HEK293 (cell line): ENCODE measurements at regions not wholly inside any gene's neighbourhood (a gene's known extent, or its start where the extent isn't known, plus 50 kb on each side); places are given as distances from the start of the nearest gene placed in this dataset.

Experiments
- YY1 ChIP-seq: fragments of 450-650 bp; formaldehyde crosslinking; IDR thresholded peaks from 2 replicates; pipeline ENCODE4 v1.5.1; 2018; ENCODE audit warnings: missing biosample characterization, missing genetic modification characterization
- ZNF416 ChIP-seq: fragments of 450-650 bp; formaldehyde crosslinking; IDR thresholded peaks from 2 replicates; pipeline ENCODE4 v1.5.1; 2016; ENCODE audit warnings: missing biosample characterization, missing genetic modification characterization
- ZNF677 ChIP-seq: fragments of 450-650 bp; IDR thresholded peaks from 2 replicates; pipeline ENCODE4 v1.5.0; 2018; ENCODE audit warnings: missing biosample characterization, mild to moderate bottlenecking, missing genetic modification characterization, moderate library complexity
- ZNF768 ChIP-seq: fragments of 450-650 bp; formaldehyde crosslinking; IDR thresholded peaks from 2 replicates; pipeline ENCODE4 v1.5.1; 2018; ENCODE audit warnings: missing biosample characterization, mild to moderate bottlenecking, missing genetic modification characterization
- TF ChIP-seq, protein P1 (sequence below): fragments of 450-650 bp; formaldehyde crosslinking; IDR thresholded peaks from 2 replicates; pipeline ENCODE4 v1.5.1; 2016; ENCODE audit warnings: missing biosample characterization, missing genetic modification characterization

DNA sequence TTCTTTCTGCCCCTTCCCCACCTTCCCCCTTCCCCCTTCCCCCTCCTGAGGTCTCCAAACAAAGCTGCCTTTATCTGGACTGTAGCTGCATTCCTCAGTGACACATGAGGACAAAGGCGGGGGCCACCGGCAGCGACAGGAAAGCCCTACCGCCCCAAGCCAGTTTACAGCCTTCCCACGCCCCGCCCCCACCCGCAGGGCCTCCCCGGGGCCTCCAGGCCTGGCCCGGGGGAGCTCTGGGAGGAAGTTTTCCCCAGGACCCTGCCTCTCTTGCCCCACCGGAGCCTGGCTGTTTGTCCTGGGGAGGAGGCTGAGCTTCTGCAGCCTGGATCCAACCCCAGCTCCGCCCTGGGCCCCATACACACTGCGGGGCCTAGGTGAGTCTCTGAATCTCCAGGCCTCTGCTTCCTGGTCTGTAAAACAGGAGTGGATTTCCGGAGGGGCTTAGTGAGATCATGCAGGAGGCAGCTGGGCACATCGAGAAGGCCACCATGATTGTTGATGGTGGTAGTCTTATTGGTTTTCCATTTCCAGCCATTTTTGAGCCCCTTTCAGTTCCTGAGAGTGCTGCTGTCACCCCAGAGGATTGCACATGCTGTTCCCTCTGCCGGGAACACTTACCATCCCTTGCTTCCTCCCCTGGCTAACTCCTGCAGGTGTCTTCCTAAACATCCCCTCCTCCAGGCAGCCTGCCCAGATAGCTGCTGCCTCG is 130.7 kb downstream of the MN1 start:
- peak; percentile 93 for TF ChIP-seq ZNF677
- no peak for TF ChIP-seq ZNF416 (tag by site-specific recombination)
- no peak for TF ChIP-seq ZNF768 (tag by site-specific recombination)
- TF ChIP-seq, protein P1, sequence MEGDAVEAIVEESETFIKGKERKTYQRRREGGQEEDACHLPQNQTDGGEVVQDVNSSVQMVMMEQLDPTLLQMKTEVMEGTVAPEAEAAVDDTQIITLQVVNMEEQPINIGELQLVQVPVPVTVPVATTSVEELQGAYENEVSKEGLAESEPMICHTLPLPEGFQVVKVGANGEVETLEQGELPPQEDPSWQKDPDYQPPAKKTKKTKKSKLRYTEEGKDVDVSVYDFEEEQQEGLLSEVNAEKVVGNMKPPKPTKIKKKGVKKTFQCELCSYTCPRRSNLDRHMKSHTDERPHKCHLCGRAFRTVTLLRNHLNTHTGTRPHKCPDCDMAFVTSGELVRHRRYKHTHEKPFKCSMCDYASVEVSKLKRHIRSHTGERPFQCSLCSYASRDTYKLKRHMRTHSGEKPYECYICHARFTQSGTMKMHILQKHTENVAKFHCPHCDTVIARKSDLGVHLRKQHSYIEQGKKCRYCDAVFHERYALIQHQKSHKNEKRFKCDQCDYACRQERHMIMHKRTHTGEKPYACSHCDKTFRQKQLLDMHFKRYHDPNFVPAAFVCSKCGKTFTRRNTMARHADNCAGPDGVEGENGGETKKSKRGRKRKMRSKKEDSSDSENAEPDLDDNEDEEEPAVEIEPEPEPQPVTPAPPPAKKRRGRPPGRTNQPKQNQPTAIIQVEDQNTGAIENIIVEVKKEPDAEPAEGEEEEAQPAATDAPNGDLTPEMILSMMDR (tag by site-specific recombination): no peak
- no peak for TF ChIP-seq YY1
